GM21360 (cell line): ENCODE measurements at regions not wholly inside any gene's neighbourhood (a gene's known extent, or its start where the extent isn't known, plus 50 kb on each side); places are given as distances from the start of the nearest gene placed in this dataset.
"Not testable (repeated sequence)": the region's sequence is repeated elsewhere in the genome, so short reads cannot be mapped to it uniquely, and the experiment has no call there.

Source experiments
- ATAC-seq: cut with Tn5 transposase; IDR thresholded peaks from one replicate; pipeline ENCODE4 v1.9.1; 2021; ENCODE audit warnings: mild to moderate bottlenecking, moderate library complexity; ENCODE audit not compliant: unreplicated experiment

DNA sequence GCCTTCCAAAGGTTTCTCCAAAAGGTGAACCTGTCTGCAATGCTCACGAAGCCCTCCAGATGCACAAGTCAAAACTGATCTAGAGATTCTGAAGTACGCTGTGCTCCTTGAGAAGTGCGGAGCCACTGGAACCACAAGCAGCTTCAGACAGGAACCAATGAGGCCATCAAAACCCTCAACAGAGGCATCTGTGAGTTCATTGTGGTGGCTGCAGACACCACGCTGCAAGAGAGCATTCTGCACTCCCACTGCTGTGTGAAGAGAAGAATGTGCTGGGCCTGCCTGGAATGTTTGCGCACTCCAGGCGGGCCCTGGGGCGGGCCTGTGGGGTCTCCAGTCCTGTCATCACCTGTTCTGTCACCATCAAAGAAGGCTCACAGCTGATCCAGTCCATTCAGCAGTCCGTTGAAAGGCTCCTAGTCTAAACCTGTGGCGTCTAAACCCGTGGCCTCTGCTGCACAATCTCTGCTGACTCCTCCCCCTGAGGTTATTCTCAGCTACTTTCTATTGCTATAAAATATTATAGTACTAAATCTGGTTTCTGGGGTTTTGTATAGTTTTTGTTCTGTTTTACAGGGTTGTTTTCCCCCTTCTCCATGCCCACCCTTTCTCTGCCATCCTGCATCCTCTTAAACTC, 111.6 kb downstream of the PPIAL4A start:
- ATAC-seq: not testable (repeated sequence)

DNA sequence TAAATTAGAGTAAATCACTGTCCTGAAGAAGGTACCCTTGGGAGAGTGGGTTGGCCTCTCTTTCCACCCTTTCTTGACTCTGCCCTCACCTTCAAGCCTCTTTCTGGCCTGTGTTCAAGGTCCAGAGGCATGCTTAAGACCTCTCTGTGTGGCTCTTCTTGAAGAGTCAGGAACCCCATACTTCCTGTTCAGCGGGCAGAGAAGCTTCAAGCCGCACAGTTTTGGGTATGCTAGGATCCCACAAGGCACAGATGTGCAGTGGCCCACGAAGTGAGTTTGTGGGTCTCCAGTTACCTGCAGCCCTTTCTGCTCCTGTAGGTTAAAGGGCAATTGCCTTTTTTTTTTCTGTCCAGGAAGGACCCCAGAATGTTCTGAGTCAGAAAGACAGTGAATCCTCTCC, 113.7 kb downstream of the PPIAL4A start:
- not testable (repeated sequence) for ATAC-seq

DNA sequence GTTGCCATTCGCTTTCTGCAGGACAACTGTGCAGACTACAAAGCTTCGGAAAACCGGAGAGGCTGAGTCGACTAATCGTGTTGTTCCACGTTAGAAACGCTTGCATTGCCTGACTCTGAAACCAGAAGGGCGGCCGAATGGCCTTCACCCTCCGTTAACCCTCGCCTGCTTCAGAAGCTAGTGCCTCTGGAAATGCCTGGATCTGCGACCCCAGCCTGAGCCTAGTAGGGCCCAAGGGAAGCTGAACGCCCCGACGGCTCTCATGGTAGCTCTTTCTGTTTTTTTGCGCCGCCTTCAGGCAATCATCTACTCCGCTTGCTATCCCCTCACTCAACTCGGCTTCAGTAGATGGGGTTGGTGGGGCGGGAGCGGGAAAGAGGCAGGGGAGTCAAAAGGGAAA, 117.3 kb downstream of the PPIAL4A start:
- ATAC-seq: not testable (repeated sequence)

DNA sequence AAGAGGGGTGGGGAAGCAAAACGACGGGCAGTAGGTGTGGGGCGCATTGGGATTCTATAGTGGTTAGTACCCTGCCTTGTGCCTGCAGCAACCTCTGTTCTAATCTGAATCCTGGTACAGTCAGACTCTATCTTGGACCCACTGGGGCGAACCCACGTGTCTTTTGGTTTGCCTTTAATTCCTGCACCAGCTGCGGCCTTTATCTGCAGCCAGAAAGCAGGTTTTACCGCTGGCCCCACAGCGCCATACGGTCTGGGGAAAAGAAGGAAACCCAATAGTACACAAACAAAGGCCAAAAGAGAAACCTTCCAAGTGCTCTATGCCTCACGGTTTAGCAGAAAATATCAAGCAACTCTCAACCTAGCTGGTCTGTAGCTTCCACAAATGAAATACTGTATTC, 118.2 kb downstream of the PPIAL4A start:
- ATAC-seq: not testable (repeated sequence)

DNA sequence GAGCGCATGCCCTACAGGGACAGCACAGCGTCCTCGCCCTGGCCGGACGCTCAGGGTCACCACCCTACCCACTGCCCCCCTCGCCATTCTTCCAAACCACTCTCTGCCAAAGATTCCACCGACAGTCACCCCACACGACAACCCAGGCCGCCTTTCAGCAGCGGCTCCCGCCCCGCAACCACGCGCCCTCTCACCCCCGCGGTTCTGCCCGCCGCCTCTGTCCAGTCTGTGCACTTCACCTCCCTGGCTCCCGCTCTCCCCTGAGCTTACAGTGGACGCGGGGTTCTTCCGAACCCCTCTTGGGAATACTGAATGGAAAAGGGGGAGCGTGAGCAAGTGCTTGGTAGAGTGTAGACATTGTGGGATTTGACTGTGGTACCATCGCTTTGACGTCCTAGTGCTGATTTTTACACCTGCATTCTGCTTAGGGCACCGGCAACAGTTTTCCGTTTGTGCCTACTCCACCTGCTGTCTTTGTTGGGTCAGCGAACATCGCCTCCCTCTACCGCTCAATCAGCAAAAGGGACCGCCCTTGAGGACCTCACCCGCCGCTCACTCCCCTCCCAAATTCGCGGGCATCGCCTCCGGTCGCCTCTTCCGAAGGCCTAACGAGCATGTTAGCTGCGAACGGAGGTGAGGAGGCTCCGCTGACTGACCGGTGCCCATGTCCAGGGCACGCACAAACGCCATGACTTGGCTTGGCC, 119.1 kb downstream of the PPIAL4A start:
- not testable (repeated sequence) for ATAC-seq

DNA sequence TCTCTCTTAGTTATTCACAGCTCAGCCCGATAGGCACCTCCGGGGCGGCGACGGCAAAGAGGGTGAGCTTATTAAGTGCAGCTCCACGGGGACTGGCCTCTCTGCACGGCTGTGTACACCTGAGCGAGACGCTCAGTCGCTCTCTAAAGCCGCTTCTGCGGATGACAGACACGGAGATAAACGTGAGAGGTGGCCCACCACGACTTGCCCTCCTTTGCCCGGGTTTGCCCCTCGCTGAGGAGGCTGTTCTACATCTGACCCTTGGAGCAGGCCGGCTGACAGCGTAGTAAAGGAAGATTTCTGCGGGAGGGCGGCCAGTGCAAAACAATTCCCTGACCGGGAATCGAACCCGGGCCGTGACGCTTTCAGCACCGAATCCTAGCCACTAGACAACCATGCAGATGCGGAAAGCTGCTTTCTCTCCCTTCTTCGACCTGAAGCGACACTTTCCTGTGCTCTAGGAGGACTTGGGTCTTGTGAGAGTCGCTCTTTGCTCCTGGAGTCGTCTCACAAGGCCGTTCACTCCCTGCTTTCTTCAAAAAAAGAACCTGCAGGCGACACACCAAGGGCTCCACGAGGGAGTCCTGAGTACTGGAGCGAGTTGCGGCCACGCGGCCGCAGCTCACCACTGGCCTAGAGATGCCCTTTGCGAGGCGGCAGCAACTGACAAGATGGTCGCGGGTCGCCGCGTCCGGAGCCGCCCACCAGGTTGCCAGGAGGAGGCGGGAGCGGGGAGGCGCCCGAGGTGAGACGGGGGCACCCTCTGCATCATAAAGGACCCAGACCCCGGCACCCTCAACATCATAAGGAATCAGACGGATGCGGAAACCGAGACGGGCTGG, 119.9 kb downstream of the PPIAL4A start:
- ATAC-seq: not testable (repeated sequence)

DNA sequence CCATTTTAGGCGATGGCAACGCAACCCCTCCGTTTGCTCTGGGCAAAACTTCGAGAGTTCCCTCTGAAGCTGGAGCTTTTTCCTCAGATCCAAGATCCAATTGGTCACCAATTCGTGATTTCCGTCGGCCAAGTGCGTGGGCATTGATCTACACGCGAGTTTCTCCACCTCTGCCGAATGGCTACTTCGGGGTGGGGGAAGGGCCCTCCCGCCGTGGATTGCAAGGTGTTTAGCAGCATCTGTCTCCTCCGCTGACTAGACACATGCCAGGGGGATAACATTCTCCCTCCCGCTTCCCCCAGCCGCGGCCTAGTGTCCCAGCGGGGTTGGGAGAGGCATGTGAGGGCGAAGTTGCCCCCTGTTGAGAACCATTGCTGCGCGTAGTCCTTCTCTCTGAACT, 120.6 kb downstream of the PPIAL4A start:
- ATAC-seq: not testable (repeated sequence)

DNA sequence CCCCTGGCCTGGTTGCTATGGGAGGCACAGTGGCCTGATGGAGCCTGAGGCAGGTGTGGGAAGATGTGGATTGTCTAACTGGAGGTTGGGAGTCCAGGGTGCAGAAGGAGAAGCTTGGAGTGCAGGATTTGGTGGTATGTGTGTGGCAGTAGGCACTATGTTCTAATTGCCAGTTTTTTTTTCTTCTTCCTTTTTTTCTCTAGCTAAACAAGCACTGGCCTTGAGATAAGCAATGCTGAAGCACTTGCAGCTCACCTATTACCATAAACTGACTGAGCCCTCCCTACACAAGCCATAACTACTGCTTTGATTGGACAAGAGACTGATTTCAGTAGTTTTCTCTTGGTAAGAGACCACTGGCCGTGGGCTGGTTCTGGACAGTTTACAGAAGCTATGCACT, 123.6 kb downstream of the PPIAL4A start:
- ATAC-seq: not testable (repeated sequence)

DNA sequence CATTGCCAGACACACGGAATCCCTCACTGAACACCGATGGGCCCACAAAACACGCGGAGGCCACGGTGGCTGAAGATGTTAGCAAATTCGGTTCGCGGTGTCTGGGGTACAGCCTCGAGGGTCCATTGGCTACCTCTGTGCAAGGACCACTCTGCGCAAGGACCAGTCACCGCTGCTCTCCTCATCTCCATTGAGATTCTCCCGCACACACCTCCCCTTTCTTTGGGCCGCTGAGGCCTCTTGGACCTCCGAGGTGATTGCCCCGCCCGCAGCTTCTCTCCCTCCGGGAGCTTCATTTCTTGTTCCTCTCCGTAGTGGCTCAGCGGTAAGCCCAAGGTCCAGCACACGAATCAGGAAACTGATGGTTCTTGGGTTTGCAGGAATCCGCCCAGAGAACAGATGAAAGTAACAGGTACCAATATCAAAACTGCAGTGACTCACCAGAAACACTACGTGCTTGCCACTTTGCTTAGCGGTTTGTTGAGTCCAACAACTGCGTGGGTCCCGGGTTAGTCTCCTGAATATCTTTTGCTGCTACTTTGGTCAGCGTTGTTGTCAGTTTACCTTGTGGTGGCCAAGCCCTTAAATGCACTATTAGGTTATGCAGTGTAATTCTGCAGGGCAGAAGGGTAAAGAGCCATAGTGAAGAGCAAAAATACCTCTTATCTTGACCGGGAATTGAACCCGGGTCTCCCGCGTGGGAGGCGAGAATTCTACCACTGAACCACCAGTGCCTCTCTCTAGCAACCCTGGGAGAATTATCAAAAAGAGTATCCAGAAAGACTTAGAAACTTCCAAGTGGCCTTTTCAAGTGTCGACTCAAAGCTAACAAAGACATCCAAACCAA, 126.8 kb downstream of the PPIAL4A start:
- ATAC-seq: peak; percentile 68

DNA sequence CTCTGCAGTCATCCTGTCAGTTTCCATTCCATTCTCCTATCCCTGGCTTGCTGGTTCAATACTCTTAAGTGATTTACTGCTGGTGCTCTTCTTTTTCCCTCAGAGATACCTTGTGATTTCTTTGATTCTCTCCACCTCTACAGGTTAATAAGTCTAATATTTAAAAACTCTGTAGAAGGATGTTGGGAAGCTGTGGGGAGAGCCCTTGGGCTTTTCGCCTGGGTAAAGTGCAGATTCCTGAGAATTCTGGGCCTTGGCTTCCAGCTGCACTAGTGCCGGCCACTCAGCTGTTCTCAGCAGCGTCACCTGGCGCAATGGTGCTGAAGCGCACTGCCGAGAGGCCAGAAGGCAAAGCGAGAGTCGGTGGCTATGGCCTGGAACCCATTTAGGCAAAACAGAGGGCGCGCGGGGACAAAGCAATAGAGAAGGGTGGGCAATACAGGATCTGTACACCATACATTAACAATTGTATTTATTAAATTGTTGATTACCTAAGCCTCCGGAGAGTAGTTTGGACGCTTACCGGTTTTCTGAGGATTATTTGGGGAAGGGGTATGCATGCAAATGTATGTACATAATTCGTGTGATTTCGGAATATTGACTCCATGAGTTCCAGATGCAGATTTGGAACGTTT, 130.3 kb downstream of the PPIAL4A start:
- not testable (repeated sequence) for ATAC-seq

DNA sequence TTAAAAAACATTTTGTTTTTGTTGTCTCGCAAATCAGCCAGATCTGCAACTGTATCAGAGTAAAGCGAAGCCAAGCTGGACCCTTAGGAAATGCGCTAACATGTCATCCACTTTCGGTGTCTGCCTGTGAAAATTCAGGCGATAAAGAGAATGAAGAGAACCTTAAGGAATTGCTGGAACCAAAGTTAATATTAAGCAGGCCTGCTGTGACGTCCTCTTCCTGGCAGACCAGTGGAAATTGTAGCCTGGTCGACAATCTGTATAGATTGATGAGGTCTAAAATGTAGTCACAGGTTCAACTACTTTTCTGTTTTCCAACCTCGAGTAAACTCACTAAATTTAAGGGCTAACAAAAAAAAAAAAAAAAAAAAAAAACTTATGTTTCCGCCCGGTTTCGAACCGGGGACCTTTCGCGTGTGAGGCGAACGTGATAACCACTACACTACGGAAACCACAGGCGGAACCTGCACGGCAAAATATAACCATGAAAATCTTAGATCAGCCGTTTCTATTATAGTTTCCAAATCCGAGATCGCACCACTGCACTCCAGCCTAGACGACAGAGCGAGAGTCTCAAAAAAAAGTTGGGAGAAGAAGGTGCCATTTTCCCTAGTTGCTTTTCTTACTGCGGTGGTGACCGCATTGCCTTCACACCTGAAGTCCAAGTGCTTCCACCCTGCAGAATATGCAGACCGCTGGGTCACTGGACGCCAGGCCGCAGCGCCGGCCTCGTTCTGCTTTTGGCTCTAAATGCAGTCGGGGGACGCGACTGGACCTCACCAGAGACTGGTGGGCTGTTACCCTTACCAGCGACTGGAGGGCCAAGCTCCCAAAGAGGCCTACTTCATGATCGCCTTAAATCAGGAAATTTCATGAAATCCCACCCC, 131.0 kb downstream of the PPIAL4A start:
- not testable (repeated sequence) for ATAC-seq

DNA sequence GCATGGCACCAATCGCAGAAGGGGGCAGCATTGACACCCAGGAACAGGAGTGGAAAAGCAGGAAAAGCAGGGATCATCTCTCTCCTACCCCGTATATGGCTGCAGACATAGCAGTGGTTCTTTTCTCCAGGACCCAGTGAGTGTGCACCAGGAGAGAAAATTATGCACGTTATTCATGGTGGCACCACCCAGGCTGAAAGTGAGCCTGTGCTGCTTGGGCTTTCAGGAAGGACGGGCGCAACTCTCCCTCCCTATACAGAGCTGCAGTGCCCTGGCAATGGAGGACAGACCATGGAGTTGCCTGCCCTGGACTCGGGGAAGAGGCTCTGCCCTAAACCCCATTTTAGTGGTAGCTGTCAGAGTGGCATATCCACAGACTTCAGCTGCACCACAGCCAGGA, 132.1 kb downstream of the PPIAL4A start:
- ATAC-seq: not testable (repeated sequence)

DNA sequence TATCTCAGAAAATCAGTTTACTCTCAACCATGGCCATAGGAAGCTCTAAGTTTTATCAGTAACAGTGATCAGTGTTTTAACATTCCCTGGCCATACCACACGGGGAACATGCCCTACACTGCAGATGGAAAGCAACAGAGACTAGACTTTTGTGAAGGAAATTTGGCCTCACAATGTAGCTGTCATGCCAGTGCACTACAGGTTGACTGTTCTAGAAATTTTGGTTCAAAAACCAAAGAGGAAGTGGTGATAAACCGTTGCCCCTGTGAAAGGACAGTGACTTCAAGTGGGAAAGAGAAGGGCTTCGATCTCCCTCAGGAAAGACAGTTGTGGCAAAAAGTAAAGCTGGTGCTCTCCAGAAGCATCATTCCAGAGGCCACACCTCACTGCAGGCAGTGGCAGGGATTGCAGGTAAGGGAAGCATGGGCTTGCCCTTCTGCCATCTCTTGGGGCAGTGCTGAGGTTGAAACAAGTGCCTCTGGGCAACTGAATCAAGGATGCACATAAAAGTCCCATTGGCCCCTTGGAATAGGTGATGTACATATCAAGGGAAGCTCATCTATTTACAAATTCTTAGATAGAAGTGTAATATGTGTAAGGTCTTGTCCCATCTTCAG, 143.4 kb downstream of the PPIAL4A start:
- not testable (repeated sequence) for ATAC-seq

DNA sequence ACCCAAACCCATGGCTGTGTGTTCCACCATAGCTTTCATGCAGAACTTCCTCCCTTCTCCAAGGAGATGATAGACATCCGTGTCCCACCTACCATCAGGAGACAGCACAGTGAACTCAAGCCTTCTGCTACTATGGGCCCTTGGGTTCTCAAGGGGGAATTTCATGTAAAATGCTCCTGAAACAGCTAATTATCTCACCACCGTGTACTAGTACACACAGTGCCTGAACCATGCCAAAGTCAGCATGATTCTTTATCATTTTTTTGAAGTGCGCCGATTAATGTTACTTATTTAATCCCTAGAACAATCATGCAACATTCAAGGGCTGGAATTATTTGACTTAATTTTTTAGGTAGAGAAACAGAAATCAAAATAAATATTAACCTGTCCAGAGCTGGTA, 147.2 kb downstream of the PPIAL4A start:
- ATAC-seq: not testable (repeated sequence)

DNA sequence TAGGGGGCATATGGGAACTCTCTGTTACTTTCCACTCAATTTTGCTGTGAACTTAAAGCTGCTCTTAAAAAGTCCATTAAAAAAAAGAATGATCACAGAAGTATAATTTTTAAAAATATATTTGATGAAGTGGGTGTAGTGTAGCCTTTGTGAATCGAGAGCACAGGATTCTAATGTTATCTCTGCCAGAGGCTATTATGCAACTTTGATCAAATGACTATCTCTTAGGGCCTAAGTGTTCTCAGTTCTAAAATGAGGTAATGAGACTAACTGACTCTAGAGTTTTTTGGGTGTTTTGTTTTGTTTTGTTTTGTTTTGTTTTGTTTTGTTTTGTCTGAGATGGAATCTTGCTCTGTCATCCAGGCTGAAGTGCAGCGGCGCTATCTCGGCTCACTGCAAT, 143.2 kb downstream of the FAM72B start:
- ATAC-seq: not testable (repeated sequence)

DNA sequence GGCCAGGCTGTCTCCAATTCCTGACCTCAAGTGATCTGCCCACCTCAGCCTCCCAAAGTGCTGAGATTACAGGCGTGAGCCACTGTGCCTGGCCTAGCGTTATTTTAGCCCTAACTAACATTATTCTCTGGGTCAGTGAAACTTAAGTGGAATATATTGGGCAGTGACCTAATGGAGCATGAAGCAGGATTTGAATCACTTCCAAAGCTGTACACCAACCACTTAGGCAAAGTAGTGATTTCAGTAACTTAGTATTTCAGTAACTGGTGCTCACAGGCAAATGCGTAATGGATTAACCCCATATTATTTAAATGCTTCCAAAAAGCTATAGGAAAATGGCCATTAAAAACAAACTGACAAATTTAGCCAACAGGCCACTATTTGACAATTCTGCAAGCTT, 142.6 kb downstream of the FAM72B start:
- ATAC-seq: not testable (repeated sequence)

DNA sequence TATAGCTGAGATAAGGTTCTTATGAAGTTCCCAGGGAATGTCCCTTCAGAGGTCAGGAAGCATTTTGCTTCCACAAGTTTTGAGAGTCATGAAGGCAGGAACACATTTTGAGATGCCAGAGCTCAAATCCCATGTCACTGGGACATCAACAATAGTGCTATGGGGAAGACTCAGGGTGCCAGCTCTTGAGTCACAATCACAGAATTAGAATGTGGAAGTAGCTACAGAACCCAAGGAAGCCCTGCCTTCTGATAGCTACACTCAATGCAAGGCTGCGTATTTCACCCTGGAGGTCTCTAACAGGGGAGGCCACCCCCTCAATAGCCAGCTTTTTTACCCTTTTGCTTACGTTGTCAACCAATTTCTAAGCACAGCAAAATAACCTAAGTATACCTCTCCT, 141.3 kb downstream of the FAM72B start:
- not testable (repeated sequence) for ATAC-seq

DNA sequence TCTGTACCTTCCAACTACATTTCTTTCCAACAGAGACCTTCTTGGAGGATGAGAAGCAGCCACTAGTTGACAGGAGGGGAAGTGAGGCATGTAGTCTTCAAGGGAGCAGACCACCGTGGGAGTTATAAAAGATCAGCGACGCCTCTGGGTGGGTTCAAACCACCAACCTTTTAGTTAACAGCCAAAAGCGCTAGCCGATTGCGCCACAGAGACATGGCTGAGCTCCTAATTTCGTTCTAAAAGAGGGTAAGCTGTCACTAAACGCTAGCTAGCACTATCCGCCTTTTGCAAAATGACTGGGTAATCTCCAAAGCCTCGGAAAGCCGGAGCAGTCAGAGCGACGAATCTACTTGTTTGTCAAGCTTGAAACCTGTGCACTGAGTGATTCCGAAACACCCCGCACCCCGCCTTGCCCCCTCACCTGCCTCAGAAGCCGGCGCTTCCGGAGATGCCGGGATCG, 135.8 kb downstream of the FAM72B start:
- not testable (repeated sequence) for ATAC-seq
